ENCODE measurements at regions not wholly inside any gene's neighbourhood (a gene's known extent, or its start where the extent isn't known, plus 50 kb on each side); places are given as distances from the start of the nearest gene placed in this dataset.

DNA sequence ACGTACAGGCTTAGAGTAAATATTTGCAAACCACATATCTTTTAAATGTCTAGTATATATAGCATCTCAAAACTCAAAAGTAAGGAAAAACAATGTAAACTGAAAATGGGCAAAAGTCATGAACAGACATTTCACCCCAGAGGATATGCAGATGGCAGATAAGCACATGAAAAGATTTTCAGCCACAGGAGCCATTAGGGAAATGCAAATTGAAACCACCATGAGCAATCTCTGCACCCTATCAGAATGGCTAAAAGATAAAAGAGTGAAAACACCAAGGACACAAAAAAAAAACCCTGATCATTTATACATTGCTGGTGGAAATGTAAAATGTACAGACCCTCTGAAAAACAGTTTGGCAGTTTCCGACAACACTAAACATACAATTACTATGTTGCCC is 292.7 kb downstream of the ZNF516 start:
- TF ChIP-seq, protein P1, sequence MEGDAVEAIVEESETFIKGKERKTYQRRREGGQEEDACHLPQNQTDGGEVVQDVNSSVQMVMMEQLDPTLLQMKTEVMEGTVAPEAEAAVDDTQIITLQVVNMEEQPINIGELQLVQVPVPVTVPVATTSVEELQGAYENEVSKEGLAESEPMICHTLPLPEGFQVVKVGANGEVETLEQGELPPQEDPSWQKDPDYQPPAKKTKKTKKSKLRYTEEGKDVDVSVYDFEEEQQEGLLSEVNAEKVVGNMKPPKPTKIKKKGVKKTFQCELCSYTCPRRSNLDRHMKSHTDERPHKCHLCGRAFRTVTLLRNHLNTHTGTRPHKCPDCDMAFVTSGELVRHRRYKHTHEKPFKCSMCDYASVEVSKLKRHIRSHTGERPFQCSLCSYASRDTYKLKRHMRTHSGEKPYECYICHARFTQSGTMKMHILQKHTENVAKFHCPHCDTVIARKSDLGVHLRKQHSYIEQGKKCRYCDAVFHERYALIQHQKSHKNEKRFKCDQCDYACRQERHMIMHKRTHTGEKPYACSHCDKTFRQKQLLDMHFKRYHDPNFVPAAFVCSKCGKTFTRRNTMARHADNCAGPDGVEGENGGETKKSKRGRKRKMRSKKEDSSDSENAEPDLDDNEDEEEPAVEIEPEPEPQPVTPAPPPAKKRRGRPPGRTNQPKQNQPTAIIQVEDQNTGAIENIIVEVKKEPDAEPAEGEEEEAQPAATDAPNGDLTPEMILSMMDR (conservative IDR thresholded peaks at IDR 0.05; ENCODE audit: low read depth in 2 of 2): no peak
- no peak for TF ChIP-seq POLR2AphosphoS5 (IDR thresholded peaks at IDR 0.05; ENCODE audit: low read depth)
- no peak for TF ChIP-seq EZH2phosphoT487 (IDR thresholded peaks at IDR 0.05; ENCODE audit: unreplicated experiment)
- TF ChIP-seq CREB1 (CRISPR knock-in tag; IDR thresholded peaks at IDR 0.05; ENCODE audit: low read depth): no peak
- no peak for TF ChIP-seq JUNB (IDR thresholded peaks at IDR 0.05; ENCODE audit: unreplicated experiment)

Data from GM23338 (cell line).